GM10248 (cell line): ENCODE measurements at regions not wholly inside any gene's neighbourhood (a gene's known extent, or its start where the extent isn't known, plus 50 kb on each side); places are given as distances from the start of the nearest gene placed in this dataset.
"Not testable (repeated sequence)": the region's sequence is repeated elsewhere in the genome, so short reads cannot be mapped to it uniquely, and the experiment has no call there.

Experiments used
- CTCF ChIA-PET: fragments of 300-600 bp; sonication (Branson Sonifier 250); formaldehyde crosslinking; extraction: SDS; loops from one replicate; lab custom pipeline; 2021; ENCODE audit warnings: antibody characterized with exemption; lab: Yijun Ruan, JAX
- POLR2A ChIA-PET: fragments of 350-650 bp; sonication (Branson Sonifier 250); formaldehyde crosslinking; extraction: SDS; loops from one replicate; lab custom pipeline; 2020; ENCODE audit warnings: antibody characterized with exemption; lab: Yijun Ruan, JAX
- DNase-seq: peaks from one replicate; pipeline ENCODE4 v3.0.0; 2012; ENCODE audit errors: extremely low spot score
- TF ChIP-seq, protein P1 (sequence below): IDR thresholded peaks from 2 replicates; pipeline ENCODE4 v1.5.1; 2012; ENCODE audit warnings: mild to moderate bottlenecking, low read depth; ENCODE audit errors: extremely low read depth, missing control alignments, control extremely low read depth

DNA sequence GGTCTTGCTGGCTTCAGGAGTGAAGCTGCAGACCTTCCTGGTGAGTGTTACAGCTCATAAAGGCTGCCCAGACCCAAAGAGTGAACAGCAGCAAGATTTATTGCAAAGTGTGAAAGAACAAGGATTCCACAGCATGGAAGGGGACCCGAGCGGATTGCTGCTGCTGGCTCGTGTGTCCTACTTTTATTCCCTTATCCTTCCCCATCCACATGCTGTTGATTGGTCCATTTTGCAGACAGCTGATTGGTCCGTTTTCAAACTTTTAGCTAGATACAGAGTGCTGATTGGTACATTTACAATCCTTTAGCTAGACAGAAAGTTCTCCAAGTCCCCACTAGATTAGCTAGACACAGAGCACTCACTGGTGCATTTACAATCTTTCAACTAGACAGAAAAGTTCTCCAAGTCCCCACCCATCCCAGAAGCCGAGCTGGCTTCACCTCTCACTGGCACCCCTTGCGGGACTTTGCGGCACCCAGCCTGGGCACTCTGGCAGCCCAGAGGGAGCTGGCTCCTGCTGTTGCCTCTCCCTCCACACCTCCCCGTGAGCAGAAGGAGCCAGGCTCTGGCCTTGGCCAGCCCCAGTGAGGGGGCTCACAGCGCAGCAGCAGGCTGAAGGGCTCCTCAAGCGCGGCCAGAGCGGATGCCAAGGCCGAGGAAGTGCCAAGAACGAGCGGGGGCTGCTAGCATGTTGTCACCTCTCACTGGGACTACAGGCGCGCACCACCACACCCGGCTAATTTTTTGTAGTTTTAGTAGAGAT is 369.6 kb upstream of the POT1 start:
- TF ChIP-seq, protein P1, sequence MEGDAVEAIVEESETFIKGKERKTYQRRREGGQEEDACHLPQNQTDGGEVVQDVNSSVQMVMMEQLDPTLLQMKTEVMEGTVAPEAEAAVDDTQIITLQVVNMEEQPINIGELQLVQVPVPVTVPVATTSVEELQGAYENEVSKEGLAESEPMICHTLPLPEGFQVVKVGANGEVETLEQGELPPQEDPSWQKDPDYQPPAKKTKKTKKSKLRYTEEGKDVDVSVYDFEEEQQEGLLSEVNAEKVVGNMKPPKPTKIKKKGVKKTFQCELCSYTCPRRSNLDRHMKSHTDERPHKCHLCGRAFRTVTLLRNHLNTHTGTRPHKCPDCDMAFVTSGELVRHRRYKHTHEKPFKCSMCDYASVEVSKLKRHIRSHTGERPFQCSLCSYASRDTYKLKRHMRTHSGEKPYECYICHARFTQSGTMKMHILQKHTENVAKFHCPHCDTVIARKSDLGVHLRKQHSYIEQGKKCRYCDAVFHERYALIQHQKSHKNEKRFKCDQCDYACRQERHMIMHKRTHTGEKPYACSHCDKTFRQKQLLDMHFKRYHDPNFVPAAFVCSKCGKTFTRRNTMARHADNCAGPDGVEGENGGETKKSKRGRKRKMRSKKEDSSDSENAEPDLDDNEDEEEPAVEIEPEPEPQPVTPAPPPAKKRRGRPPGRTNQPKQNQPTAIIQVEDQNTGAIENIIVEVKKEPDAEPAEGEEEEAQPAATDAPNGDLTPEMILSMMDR = no peak
- POLR2A ChIA-PET = no interaction called here
- CTCF ChIA-PET = interaction anchor here (0.8 to 1.2 kb wide), 2 partner anchors 9 to 24 kb away, joined by 3 read pairs; no protein-coding TSS in a partner anchor
- no peak for DNase-seq

DNA sequence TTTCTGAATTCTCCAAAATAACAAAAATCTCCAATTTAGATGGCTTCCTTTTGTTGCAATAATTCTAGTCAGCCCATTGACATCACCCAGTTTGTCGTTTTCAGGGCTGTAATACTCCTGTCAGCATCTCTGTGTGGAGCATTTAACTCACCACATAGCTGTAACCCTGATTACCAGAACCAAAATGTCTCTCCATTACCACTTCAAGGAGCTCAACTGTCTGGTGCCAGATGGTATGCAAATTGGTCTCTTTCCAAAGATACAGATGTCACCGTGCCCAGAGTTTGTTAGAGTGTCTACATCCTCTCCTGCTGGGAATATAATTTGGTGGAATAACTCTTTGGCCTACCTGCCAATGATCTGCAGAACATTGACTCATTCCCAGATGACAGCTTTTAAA is 350.3 kb upstream of the POT1 start:
- TF ChIP-seq, protein P1 = no peak
- ChIA-PET POLR2A (no interaction called here), CTCF (no interaction called here)
- no peak for DNase-seq

DNA sequence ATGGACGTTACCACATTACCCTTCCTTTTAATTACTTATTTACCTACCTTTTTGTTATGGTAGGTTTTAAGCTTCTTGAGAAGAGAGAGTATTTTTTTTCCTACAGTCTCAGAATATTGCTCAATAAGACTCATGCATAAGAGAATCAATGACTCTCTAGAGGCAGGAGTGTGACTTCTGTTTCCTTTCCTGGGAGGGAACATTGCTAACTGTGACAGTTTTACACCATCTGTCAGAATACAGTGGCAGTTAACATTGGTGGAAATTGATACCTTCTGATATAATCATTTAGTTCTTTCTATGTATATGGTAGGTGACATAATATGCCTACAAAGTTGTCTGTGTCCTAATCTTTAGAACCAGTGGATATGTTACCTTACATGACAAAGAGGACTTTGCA is 348.7 kb upstream of the POT1 start:
- CTCF ChIA-PET = interaction anchor here (1.0 kb wide), 1 partner anchor 9 kb away, joined by 3 read pairs; no protein-coding TSS in a partner anchor
- POLR2A ChIA-PET = no interaction called here
- no peak for DNase-seq
- TF ChIP-seq, protein P1 = no peak

DNA sequence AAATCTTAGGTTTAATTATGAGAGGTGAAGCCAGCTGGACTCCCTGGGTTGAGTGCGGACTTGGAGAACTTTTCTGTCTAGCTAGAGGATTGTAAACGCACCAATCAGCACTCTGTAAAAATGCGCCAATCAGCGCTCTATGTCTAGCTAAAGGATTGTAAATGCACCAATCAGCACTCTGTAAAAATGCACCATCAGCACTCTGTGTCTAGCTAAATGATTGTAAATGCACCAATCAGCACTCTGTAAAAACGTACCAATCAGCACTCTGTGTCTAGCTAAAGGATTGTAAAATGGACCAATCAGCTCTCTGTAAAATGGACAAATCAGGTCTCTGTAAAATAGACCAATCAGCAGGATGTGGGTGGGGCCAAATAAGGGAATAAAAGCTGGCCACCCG is 345.1 kb upstream of the POT1 start:
- POLR2A ChIA-PET, DNase-seq: not testable (repeated sequence)
- CTCF ChIA-PET = interaction anchor here (1.3 kb wide), 1 partner anchor 24 kb away, joined by 3 read pairs; no protein-coding TSS in a partner anchor

DNA sequence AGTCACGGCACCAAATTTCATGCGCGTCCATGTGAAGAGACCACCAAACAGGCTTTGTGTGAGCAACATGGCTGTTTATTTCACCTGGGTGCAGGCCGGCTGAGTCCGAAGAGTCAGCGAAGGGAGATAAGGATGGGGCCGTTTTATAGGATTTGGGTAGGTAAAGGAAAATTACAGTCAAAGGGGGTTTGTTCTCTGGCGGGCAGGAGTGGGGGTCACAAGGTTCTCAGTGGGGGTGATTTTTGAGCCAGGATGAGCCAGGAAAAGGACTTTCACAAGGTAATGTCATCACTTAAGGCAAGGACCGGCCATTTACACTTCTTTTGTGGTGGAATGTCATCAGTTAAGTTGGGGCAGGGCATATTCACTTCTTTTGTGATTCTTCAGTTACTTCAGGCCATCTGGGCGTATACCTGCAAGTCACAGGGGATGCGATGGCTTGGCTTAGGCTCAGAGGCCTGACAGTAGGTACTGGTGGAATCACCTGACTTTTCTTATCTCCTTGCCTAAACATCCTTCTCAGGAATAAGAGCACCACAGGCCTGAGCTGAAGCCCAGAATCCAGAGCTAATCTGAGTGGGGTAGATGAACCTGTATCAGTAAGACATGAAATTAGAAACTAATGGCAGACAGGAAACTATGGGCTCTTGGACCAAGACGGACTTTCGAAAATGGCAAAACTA is 334.7 kb upstream of the POT1 start:
- DNase-seq, POLR2A ChIA-PET: not testable (repeated sequence)
- CTCF ChIA-PET = interaction anchor here (1.0 kb wide), 1 partner anchor 12 kb away, joined by 3 read pairs; no protein-coding TSS in a partner anchor

DNA sequence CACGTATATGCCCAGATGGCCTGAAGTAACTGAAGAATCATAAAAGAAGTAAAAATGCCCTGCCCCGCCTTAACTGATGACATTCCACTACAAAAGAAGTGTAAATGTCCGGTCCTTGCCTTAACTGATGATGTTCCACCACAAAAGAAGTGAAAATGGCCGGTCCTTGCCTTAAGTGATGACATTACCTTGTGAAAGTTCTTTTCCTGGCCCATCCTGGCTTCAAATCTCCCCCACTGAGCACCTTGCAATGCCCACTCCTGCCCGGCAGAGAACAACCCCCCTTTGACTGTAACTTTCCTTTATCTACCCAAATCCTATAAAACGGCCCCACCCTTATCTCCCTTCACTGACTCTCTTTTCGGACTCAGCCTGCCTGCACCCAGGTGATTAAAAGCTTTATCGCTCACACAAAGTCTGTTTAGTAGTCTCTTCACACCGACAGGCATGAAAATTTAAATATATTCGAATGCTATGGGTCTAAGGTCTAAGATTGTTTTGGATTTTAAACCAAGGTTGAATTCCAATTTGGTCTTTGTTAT is 329.3 kb upstream of the POT1 start:
- CTCF ChIA-PET = interaction anchor here (1.9 kb wide), 1 partner anchor 12 kb away, joined by 8 read pairs; no protein-coding TSS in a partner anchor
- POLR2A ChIA-PET = not testable (repeated sequence)

DNA sequence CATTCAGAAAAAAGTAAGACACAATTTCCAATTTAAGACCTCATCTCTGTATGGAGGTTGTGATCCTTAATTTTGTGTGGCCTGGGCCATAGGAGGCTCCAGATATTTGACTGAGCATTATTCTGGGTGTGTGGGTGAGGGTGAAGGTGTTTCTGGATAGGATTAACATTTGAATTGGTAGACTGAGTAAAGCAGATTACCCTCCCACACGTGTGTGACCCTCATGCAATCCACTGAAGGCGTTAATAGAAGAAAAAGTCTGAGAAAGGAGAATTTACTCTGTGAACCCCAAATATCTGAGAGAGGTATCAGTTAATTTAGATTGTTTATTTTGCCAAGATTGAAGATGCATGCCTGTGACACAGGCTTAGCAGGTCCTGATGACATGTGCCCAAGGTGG is 328.0 kb upstream of the POT1 start:
- TF ChIP-seq, protein P1 = no peak
- ChIA-PET CTCF (interaction anchor here (1.9 kb wide), 1 partner anchor 11 kb away, joined by 8 read pairs; no protein-coding TSS in a partner anchor), POLR2A (no interaction called here)
- no peak for DNase-seq

More for the DNA sequence above, 329.3 kb upstream of the POT1 start:
- DNase-seq = not testable (repeated sequence)

DNA sequence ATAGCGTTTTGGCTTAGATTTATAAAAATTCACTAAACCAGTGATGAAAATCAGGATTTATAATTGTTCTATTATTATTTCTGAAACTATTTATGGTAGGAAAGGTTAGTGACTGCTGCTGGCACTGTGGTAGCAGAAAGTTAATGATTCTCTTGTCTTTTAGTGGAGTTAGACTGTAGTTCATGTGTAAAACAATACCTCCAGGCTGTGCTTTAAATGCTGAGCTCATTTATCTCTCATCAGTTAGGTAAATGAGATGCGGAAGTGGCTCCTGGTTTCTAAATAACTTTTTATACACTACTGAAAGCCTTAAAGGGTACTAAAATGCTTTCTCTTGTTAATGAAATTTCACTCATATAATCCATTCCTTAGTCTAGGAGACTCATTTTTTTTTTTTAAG is 326.8 kb upstream of the POT1 start:
- TF ChIP-seq, protein P1 = no peak
- DNase-seq = no peak
- ChIA-PET POLR2A (no interaction called here), CTCF (no interaction called here)
